SK-N-DZ (cell line): ENCODE measurements at regions not wholly inside any gene's neighbourhood (a gene's known extent, or its start where the extent isn't known, plus 50 kb on each side); places are given as distances from the start of the nearest gene placed in this dataset.

ENCODE experiments used
- DNase-seq: peaks from one replicate; pipeline ENCODE4 v3.0.0-alpha.2; 2015; ENCODE audit warnings: low spot score

DNA sequence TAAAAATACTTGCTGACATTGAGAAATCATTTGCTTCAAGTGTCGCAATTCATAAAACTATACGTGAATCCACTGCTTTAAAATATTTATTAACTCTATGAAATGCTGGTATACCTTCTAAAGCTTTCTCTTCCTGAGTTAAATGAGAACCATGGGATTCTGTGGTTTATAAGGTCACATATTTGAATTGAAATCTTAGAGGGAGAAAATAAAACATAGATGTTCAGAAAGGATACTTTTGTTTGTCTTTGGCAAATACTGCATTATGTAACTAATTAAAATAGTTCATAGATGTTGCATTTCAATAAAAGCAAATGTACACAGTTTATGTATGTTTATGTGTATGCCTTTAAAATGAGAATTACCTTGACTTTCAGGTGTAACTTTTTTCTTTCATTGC lies 250.1 kb downstream of the FAM170A start:
- no peak for DNase-seq

DNA sequence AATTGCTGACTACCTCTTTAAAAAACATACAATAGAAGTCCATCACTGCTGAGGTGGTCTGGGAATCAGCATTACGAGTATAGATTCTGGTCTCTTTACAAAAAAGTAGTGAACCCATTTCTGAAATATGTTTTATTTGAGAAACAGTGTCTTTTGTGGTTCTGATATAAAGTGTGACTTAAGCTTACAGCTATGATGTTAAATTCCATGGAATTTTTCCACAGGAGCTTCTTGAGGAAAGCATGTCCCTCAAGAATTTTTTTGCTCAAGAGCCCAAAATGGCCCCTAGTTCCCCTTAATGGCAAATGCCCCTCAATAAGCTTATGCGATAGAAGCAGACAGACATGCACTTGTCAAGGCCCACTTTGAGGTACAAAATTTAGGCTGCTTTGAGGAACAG lies 265.7 kb downstream of the FAM170A start:
- DNase-seq = no peak

DNA sequence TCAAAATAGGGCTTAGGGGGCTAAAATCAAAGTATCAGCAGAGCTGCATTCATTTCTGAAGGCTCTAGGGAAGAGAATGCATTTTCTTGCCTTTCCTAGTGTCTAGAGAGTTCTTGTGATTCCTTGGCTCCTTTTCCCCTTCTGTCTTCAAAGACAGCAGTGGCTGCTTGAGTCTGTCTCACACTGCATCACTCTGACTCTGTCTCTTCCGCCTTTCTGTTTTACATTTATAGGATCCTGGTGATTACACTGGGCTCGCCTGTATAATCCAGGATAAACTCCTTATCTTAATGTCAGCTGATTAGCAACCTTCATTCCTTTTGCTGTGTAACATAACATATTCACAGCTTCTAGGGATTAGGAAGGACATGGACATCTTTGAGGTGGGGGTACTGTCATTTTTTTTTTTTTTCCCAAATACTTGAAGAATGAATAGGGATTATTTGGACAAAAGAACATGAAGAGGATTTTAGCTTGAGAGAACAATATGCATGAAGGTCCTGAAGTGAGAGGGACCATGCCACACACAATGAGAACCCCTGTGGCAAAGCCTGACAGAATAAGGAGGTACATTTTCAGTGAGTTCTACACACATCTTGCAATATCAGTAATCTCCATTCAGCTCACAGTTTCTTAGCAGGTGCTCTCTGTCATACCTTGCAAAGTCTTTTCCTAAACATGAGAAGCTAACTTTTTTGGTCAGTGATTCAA lies 267.6 kb downstream of the FAM170A start:
- DNase-seq = no peak

DNA sequence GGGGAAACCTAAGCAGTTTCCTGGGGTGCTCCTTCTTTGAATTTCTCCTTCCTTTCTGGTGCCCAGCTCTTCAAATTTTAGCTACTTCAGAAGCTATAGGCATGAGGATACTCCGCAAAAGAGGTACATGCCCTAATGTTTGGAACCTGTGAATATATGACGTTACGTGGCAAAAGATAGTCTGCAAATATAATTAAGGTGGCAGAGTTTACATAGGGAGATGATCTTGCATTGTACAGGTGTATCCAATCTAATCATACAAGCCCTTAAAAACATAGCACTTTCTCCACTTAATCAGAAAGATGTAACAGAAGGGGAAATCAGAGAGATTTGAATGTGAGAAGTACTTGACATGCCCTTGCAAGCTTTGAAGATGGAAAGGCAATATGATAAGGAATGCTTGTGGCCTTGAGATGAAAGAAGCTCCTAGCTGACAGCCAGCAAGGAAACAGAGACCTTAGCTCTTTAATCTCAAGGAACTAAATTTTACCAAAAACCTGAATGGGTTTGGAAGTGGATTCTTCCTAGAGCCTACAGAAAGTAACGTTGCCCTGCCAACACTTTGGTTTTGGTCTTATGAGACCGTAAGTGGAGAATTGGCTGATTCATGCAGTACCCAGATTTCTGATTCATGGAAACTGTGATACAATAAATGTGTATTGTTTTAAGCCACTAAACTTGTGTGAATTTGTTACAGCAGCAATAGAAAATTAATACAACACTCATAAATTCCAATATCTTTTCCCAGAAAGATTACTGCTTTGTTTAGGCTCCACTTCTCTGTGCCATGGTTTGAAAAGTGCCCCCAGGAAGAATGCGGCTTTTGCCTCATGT lies 268.4 kb downstream of the FAM170A start:
- no peak for DNase-seq

DNA sequence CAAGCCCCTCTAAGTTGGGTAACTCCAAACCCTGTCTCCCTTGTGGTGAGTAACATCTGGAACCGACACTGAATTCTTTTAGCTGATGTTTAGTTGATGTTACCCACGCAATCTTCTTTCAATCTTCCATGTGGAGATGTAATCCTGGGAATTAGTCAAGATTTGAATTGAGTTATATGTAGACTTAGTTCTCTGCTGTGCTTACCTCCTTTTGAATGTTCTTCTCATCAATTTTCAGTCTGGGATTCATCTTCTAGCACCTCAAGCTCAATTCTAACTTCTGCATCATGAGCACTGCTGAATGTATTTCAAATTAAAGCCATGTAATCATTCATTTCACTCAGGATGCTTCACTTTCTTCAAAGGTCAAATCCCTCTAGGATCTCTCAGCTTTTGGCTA lies 270.6 kb downstream of the FAM170A start:
- DNase-seq = no peak

DNA sequence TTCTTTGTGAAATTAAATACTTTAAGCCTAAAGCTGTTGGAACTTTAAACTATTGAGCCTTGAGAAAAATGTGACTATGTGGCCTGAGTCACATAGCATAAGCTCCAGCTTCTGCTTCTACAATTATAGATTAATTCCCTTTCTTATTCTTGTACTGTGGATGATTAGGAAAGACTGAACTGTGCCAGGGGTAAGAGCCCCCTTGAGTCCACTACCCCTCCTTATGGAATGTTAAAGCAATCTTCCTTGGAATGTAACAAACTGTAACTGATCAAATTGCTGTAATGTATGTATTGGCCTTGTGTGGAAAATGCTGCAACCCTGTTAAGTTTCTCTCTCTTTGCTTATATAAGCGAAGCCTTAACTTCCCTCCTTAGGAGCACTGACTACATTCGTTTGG lies 273.2 kb downstream of the FAM170A start:
- DNase-seq = no peak

DNA sequence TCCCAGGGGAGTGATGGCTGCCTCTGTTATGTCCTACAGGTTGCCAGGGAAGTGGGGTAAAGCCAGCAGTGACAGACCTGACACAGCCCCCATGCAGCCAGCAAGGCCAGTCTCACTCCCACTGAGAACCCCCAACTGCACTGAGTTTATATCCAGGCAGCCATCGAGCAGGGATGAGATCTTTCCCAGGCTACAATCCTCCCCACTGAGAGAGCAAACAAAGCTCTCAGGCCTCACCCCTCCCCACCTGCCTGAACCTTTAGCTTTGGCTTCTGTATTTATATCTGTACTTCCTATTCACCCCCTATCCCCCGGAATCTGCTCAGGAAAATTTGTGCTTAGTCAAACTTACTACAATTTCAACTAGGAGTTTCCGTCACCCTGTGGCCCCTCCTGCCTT lies 284.1 kb downstream of the FAM170A start:
- no peak for DNase-seq

DNA sequence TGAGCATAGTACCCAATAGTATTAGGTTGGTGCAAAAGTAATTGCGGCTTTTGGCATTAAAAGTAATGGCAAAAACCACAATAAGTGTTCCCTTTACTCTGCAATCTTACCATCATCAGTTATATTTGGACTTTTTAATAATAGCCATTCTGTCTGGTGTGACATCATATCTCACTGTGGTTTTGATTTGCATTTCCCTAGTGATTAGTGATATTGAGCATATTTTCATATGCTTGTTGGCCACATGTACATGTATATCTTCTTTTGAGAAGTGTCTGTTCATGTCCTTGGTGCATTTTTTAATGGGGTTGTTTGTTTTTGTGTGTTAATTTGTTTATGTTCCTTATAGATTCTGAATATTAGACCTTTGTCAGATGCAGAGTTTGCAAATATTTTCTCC lies 289.9 kb downstream of the FAM170A start:
- no peak for DNase-seq

DNA sequence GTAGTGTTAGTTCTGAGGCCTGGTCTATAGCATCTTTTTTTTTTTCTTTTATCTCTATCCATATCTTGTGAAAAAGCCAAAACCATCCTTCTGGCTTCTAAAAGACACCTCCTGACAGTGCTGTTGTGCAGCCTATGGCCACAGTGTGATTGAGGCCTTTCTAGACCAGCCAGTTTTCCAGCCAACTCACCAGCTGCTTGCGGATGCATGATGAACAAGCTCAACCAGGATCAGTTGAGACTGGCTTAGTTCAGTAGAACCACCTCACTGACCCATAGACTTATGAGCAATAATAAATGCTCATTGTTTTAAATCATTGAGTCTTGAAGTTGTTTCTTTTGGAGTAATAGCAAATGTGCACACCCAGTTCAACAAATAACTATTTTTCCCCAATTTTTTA lies 296.9 kb downstream of the FAM170A start:
- DNase-seq = no peak

DNA sequence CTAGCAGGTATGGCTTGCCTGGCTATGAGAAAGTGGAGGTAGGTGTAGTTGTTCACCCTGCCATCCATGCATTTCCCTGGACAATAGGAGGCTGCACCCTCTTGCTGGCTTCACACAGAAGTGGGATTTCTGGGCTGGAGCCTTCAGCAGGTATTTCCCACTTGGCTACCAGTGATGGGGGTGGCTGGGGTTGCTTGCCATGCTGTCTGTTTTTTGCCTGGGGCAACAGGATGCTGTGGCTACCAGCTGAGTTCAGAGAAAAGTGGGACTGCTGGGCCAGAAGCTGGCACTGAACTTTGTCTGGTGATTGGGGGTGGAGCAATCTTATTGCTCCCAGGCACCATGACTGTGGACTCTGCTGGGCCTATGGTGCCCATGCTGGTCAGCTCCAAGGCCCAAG lies 299.6 kb downstream of the FAM170A start:
- DNase-seq = no peak

DNA sequence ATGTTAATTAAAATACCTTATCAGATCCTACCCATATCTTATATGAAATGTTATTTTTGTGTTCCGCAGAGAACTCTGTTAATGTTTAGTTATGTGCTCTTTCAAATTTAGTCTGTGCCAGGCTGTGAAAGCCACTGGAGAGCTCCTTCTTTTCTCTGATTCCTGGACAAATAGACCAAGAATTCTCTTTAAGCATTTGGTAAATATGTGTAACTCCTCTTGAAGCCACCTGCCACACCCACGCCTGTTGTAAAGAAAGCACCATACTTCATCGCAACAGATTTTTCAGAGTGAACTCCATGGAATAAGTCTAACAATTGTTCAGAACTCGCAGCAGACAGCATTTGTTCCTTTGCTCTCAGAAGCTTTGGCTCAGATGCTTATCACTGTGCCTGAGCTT lies 301.1 kb downstream of the FAM170A start:
- no peak for DNase-seq

DNA sequence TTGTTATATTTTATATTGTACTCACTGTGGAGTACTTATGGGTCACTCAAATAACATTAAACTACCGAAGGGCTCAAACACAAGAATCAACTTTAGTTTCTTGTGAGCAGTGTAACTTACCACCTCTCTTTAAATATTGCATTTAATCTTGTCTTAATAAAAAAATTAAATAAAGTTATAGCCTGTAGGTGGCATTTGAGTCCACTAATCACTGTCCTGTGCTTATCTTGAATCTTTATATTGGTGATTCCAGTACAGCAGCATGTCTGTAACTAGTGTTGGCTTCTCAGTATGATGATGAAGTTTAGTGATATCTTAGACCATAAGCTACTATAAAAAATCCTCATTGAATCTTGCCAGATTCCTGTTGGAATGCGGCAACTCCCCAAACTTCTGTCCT lies 313.8 kb downstream of the FAM170A start:
- no peak for DNase-seq

DNA sequence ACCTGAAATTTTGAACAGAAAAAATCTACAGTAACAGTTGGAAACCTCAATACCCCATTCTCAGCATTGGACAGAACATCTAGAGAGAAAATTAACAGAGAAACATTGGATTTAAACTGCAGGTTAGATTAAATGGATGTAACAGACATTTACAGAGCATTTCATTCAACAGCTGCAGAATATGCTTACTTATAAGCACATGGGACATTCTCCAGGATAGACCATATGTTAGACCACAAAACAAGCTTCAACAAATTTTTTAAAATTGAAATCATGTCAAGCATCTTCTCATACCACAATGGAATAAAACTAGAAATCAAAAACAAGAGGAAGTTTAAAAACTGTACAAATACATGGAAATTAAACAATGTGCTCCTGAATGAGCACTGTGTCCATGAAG lies 316.3 kb downstream of the FAM170A start:
- no peak for DNase-seq

DNA sequence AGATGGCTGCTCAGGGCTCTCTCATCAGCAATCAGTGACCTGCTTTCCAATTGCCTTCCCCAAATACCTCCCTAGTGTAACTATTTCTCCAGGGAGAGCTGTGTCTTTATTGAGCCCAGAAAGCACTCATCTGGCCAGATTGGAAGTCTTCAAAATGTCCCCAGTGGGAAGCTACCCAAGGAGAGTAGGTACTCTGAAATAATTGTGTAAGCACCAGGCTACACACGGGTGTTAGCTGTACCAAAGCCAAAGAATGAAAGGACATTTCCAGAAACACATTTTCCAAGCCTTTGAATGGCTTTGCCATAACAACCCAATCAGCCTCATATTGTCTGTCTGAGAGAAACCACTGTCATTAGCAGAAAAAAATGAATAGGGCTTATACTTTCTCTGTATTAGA lies 318.8 kb downstream of the FAM170A start:
- no peak for DNase-seq

DNA sequence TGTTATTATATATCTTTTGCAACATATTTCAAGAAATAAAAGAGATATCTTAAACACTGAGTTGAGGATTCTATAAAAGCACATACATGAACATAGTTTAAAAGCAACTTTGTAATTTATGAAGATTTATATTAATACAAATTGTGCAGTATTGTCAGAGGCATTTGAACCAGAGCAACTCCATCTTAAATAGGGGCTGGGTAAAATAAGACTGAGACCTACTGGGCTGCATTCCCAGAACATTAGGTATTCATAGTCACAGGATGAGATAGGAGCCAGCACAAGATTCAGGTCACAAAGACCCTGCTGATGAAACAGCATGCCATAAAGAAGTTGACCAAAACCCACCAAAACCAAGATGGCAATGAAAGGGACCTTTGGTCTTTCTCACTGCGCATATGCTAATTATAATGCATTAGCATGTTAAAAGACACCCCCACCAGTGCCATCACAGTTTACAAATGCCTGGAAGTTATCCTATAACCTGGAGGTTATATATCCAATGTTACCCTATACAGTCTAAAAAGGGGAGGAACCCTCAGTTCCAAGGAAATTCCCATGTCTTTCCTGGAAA lies 320.2 kb downstream of the FAM170A start:
- DNase-seq = no peak

DNA sequence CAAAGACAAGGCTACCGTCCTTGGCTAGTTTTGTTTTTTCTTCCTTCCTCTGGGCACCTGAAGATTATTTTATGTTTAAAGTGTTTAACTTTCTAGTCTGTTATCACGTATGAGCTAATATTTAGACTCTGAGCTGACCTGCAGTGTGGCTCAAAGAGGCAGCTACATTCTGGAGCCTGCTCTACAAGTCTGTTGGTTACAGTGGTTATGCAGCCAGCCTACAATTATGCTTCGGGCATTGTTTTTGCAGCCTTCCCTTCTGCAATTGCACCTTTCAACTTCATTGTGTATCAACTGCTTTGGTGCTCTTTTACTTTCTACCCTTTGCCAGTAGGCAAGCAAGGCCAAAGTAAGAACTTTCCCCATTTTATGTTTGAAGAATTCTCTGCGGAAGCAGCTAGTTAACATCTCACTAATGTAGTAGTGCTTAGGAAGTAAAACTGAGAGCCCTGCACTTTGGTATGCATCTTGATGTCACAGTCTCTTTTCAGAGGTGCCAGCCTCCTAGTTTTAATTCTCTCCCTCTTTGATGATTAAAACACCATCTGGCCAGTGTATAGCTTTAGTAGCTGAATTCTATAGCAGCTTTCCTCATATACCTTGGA lies 322.1 kb downstream of the FAM170A start:
- DNase-seq = no peak

DNA sequence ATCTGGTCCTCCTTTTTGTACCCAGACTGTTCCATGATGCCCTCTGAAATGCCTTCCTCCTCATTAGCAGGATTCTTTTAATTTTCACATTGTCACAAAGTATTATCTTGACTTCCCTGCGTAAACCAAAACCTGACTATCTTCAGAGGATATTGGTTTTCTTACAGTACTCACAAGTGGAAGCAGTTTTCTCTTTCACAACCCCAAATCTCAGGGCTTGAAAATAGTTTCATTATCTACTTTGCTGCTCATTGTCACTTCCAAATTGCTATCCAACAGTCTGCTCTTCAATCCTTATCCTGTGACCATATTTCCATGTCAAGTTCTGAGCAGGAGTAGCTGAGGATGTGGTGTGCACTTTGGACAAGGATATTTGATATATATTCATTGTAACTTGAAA lies 324.1 kb downstream of the FAM170A start:
- DNase-seq = no peak

DNA sequence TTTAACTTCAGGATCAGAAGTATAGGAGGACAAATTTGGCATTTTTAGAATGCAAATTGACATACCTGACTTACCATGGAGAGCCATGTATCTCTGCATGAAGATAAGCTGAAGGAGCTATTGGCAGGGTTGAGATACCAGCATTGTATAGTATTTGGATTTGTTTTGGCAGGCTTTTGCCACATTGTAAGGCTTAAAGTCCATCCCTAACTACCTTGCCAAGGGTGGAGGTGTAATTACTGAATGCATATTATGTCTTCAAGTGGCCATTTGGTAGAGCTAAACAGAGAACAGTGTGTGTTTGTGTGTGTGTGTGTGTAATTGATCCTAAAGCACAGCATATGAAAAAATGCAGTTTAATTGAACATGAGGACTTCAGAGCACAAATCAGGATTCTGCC lies 324.7 kb downstream of the FAM170A start:
- no peak for DNase-seq

DNA sequence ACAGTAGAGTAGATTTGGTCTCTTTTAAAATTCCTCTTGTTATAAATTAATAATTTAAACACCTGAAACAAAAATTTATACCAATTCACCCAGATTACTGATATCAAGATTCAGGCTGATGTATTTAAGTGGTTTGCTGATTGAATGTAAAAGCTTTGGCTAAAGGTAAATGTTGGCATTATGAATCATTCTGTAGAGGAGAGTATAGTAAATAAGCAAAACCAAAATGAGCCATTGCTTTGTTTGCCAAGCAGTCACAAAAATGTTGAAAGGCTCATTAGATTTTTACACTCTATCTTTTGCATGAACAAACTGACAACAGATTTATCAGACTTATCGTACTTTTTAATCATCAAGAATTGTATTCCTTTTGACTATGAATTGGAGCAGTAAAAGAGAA lies 332.6 kb downstream of the FAM170A start:
- DNase-seq = no peak

DNA sequence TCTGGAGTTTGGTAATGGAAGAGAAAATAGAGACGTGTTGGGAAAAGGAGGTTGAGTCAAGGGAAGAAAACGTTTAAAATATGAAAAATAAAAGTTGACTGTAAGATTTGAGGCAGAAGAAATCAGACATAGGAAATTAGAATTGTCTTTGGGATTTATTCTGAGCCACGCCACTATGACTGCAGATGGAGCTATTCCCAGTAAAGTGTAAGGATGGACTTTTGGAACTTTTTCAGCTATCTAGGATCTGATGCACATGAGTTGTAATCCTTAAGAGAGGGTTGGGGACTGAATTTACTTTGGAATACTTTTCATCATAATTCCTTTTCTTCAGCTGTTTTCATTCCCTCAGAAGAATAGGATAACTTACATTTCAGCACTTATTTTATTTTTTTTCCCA lies 336.7 kb downstream of the FAM170A start:
- DNase-seq = no peak

DNA sequence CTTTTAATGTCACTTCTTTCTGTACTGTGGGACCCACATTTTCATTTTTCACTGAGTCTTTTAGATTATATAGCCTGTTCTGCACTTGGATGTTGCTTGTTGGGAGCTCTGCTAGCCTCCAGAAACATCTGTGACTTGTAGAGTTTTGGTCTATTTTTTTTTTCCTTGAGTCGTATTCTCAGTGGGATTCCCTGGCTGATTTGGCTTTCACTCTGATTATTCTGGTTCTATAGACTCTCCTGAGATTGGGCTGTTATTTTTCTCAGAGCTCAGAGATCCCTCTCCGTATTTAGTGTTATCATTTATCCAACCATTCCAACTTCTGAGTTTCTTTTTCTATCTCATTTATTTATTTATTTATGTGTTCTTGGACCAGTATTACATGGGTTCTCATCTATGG lies 339.3 kb downstream of the FAM170A start:
- DNase-seq = no peak

DNA sequence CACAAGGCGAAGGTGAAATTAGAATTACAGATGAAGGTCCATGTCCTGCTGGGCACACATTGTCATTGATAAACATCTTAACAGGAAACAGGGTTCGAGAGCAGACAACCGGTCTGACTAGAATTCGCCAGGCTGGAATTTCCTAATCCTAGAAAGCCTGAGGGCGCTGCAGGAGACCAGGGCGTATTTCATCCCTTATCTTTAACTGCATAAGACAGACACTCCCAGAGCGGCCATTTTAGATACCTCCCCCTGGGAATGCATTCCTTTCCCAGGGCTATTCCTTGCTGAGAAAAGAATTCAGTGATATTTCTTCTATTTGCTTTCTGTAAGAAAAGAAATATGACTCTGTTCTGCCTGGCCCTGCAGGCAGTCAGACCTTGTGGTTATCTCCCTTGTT lies 357.7 kb downstream of the FAM170A start:
- DNase-seq = peak; percentile 36

DNA sequence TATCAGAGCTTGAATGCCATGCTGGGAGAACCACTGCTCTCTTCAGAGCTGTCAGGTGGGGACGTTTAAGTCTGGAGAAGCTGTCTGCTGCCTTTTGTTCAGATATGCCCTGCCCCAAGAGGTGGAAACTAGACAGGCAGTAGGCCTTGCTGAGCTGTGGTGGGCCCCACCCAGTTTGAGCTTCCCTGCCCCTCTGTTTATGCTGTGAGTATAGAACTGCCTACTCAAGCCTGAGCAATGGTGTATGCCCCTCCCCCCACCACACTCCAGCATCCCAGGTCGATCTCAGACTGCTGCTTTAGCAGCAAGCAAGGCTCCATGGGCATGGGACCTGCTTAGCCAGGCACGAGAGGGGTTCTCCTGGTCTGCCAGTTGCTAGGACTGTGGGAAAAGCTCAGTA lies 362.3 kb downstream of the FAM170A start:
- no peak for DNase-seq
